A549 (cell line): ENCODE measurements at regions not wholly inside any gene's neighbourhood (a gene's known extent, or its start where the extent isn't known, plus 50 kb on each side); places are given as distances from the start of the nearest gene placed in this dataset.

ENCODE experiments used
- CEBPB ChIP-seq, 2 experiments: fragments of >200 bp in 1 of 2; sonication (Bioruptor Twin) in 1 of 2; formaldehyde crosslinking in 1 of 2; IDR thresholded peaks; 2 replicates each; pipeline ENCODE4 v1.6.1; 2012 to 2016
- CHD2 ChIP-seq: fragments of 150-350 bp; IDR thresholded peaks from 2 replicates; pipeline ENCODE4 v1.6.1; 2014; ENCODE audit warnings: low read length; ENCODE audit not compliant: partially characterized antibody
- CTCF ChIP-seq: fragments of >200 bp; sonication (Bioruptor Twin); formaldehyde crosslinking; IDR thresholded peaks from 3 replicates; pipeline ENCODE4 v1.5.1; 2016
- EHF ChIP-seq: fragments of 250-450 bp; sonication (Bioruptor Pico); IDR thresholded peaks from 2 replicates; pipeline ENCODE4 v1.5.0; 2020; ENCODE audit warnings: mild to moderate bottlenecking
- FOSL2 ChIP-seq, 2 experiments: fragments of 450-650 bp in 1 of 2; fragments of >200 bp in 1 of 2; sonication (Bioruptor Twin) in 1 of 2; formaldehyde crosslinking; IDR thresholded peaks; 2 replicates each; pipeline versions ENCODE4 v1.5.0 to v1.6.1; 2016 to 2020; ENCODE audit warnings: mild to moderate bottlenecking in 1 of 2, moderate library complexity in 1 of 2
- JUN ChIP-seq, 2 experiments: fragments of >200 bp; sonication (Bioruptor Twin); formaldehyde crosslinking; IDR thresholded peaks; 2 replicates in 1 of 2; 3 replicates in 1 of 2; pipeline ENCODE4 v1.6.1; 2016 to 2017
- MAFK ChIP-seq: fragments of 450-650 bp; IDR thresholded peaks from 2 replicates; pipeline ENCODE4 v1.6.1; 2014; ENCODE audit not compliant: partially characterized antibody
- MAZ ChIP-seq: fragments of 150-350 bp; IDR thresholded peaks from 2 replicates; pipeline ENCODE4 v1.6.1; 2014; ENCODE audit warnings: antibody characterized with exemption, low read depth, low read length, borderline replicate concordance
- NFE2L2 ChIP-seq: fragments of 150-350 bp; conservative IDR thresholded peaks from 2 replicates; pipeline ENCODE4 v1.6.1; 2014; ENCODE audit warnings: low read length
- POLR2A ChIP-seq: IDR thresholded peaks from 2 replicates; pipeline ENCODE4 v1.6.1; 2012; ENCODE audit warnings: mild to moderate bottlenecking, low read length
- RCOR1 ChIP-seq: fragments of 150-350 bp; IDR thresholded peaks from 2 replicates; pipeline ENCODE4 v1.6.1; 2014; ENCODE audit warnings: antibody characterized with exemption, low read length, low read depth
- REST ChIP-seq: fragments of 200-600 bp; sonication (generic); IDR thresholded peaks from 2 replicates; pipeline ENCODE4 v1.6.1; 2016; ENCODE audit warnings: antibody characterized with exemption, mild to moderate bottlenecking, moderate library complexity
- TFCP2L1 ChIP-seq: fragments of 250-450 bp; sonication (Bioruptor Pico); IDR thresholded peaks from 2 replicates; pipeline ENCODE4 v1.5.0; 2021; ENCODE audit warnings: mild to moderate bottlenecking
- USF2 ChIP-seq: fragments of 450-650 bp; IDR thresholded peaks from 2 replicates; pipeline ENCODE4 v1.6.1; 2014; ENCODE audit warnings: antibody characterized with exemption

GRCh38 chr2:9705196-9705595 lies 74.4 kb upstream of the YWHAQ start:
- TF ChIP-seq CTCF, result no peak
- TF ChIP-seq MAZ, result no peak
- no peak for TF ChIP-seq CEBPB (IDR thresholded peaks at IDR 0.05)
- no peak for TF ChIP-seq JUN (IDR thresholded peaks at IDR 0.05)
- TF ChIP-seq FOSL2 (IDR thresholded peaks at IDR 0.05), result no peak
- no peak for TF ChIP-seq FOSL2 (CRISPR knock-in tag; IDR thresholded peaks at IDR 0.05)
- TF ChIP-seq TFCP2L1 (CRISPR knock-in tag), result no peak
- TF ChIP-seq USF2, result no peak
- no peak for TF ChIP-seq MAFK
- TF ChIP-seq NFE2L2, result no peak
- TF ChIP-seq CHD2, result no peak
- TF ChIP-seq POLR2A, result no peak
- no peak for TF ChIP-seq EHF
- no peak for TF ChIP-seq RCOR1
- TF ChIP-seq REST, result no peak
